HEK293T (cell line): ENCODE measurements at regions not wholly inside any gene's neighbourhood (a gene's known extent, or its start where the extent isn't known, plus 50 kb on each side); places are given as distances from the start of the nearest gene placed in this dataset.
"Not testable (repeated sequence)": the region's sequence is repeated elsewhere in the genome, so short reads cannot be mapped to it uniquely, and the experiment has no call there.

ENCODE experiments used
- CTCF ChIA-PET: fragments of 350-600 bp; formaldehyde crosslinking; extraction: SDS; loops from one replicate; lab custom pipeline; 2021; ENCODE audit warnings: antibody characterized with exemption, inconsistent platforms; lab: Yijun Ruan, JAX
- POLR2A ChIA-PET: fragments of 350-600 bp; formaldehyde crosslinking; extraction: SDS; loops from one replicate; lab custom pipeline; 2020; ENCODE audit warnings: antibody characterized with exemption, inconsistent platforms; lab: Yijun Ruan, JAX
- DNase-seq: peaks from one replicate; pipeline ENCODE4 v3.0.0; 2012; ENCODE audit warnings: mixed read lengths; ENCODE audit errors: extremely low spot score
- ARNT ChIP-seq: fragments of 450-650 bp; IDR thresholded peaks from 2 replicates; pipeline ENCODE4 v1.6.1; 2017; ENCODE audit warnings: mild to moderate bottlenecking
- BHLHE40 ChIP-seq: fragments of 450-650 bp; IDR thresholded peaks from 2 replicates; pipeline ENCODE4 v1.6.1; 2016; ENCODE audit warnings: mild to moderate bottlenecking, moderate library complexity, borderline replicate concordance
- CTBP1 ChIP-seq: fragments of 450-650 bp; IDR thresholded peaks from 2 replicates; pipeline ENCODE4 v1.6.1; 2016; ENCODE audit warnings: borderline replicate concordance
- ELF4 ChIP-seq: fragments of 450-650 bp; IDR thresholded peaks from 2 replicates; pipeline ENCODE4 v1.6.1; 2017; ENCODE audit warnings: antibody characterized with exemption
- FOXA1 ChIP-seq: fragments of 450-650 bp; IDR thresholded peaks from 2 replicates; pipeline ENCODE4 v1.6.1; 2016; ENCODE audit warnings: mild to moderate bottlenecking
- FOXK2 ChIP-seq: fragments of 450-650 bp; IDR thresholded peaks from 2 replicates; pipeline ENCODE4 v1.6.1; 2016; ENCODE audit warnings: mild to moderate bottlenecking
- FOXM1 ChIP-seq: fragments of 450-650 bp; IDR thresholded peaks from 2 replicates; pipeline ENCODE4 v1.6.1; 2017; ENCODE audit warnings: mild to moderate bottlenecking, borderline replicate concordance
- HDGF ChIP-seq: fragments of 450-650 bp; IDR thresholded peaks from 2 replicates; pipeline ENCODE4 v1.6.1; 2017; ENCODE audit warnings: antibody characterized with exemption, borderline replicate concordance
- L3MBTL2 ChIP-seq: fragments of 450-650 bp; conservative IDR thresholded peaks from 2 replicates; pipeline ENCODE4 v1.6.1; 2016; ENCODE audit warnings: mild to moderate bottlenecking
- LEF1 ChIP-seq: fragments of 450-650 bp; IDR thresholded peaks from 2 replicates; pipeline ENCODE4 v1.6.1; 2017; ENCODE audit warnings: mild to moderate bottlenecking, borderline replicate concordance
- NFRKB ChIP-seq: fragments of 450-650 bp; IDR thresholded peaks from 2 replicates; pipeline ENCODE4 v1.6.1; 2016; ENCODE audit warnings: mild to moderate bottlenecking, moderate library complexity
- SP1 ChIP-seq: fragments of 450-650 bp; IDR thresholded peaks from 2 replicates; pipeline ENCODE4 v1.6.1; 2017
- SUZ12 ChIP-seq: fragments of 450-650 bp; IDR thresholded peaks from 2 replicates; pipeline ENCODE4 v1.6.1; 2016; ENCODE audit warnings: mild to moderate bottlenecking
- TARDBP ChIP-seq: fragments of 450-650 bp; IDR thresholded peaks from 2 replicates; pipeline ENCODE4 v1.6.1; 2016
- ZNF384 ChIP-seq: fragments of 450-650 bp; IDR thresholded peaks from 2 replicates; pipeline ENCODE4 v1.6.1; 2016
- TF ChIP-seq, protein P1 (sequence below): fragments of 450-650 bp; IDR thresholded peaks from 2 replicates; pipeline ENCODE4 v1.6.1; 2016

DNA sequence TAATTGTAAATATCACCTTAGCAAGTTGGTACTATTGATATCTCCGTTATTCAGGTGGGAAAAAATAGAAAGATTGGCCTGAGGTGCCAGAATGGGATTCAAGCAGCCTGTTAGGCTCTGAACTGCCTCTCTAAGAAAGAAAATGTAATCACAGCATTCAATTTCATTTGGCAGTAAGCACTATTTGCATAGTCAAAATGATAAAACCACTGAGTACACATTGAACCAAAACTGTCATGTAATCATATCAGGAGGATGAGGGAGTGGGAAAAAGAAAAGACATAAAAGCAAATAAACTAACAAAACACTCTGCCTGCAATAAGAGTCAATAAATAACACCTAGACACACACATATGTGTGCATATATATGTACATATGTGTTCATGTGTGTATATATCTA lies 103.9 kb upstream of the TACR1 start:
- CTCF ChIA-PET = no interaction called here
- DNase-seq = no peak
- TF ChIP-seq SP1 (no peak), ARNT (no peak), ZNF384 (no peak), HDGF (no peak), LEF1 (no peak), FOXK2 (no peak), FOXM1 (no peak), L3MBTL2 (no peak), ELF4 (no peak), FOXA1 (no peak), SUZ12 (no peak), BHLHE40 (no peak), TARDBP (no peak), CTBP1 (no peak), NFRKB (no peak)
- TF ChIP-seq, protein P1, sequence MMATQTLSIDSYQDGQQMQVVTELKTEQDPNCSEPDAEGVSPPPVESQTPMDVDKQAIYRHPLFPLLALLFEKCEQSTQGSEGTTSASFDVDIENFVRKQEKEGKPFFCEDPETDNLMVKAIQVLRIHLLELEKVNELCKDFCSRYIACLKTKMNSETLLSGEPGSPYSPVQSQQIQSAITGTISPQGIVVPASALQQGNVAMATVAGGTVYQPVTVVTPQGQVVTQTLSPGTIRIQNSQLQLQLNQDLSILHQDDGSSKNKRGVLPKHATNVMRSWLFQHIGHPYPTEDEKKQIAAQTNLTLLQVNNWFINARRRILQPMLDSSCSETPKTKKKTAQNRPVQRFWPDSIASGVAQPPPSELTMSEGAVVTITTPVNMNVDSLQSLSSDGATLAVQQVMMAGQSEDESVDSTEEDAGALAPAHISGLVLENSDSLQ = no peak
- POLR2A ChIA-PET = no interaction called here

DNA sequence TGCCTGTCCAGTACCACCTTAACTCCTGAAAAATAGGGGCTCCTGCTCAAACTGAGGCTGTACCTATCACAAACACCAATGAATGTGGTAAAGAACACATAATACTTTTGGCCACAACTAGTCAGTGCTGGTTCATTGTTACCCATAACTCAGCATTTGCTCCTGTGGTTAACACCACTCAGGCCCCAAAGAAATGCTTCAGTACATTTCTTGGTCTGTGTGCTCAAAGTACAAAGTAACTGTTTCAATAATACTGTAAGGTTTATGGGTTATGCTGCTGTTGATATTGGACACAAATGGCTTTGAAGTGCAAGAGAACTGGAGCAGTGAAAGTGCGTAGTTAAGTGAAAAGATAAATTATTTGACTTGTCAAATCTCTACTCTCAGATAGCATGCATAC lies 95.0 kb upstream of the TACR1 start:
- ChIA-PET CTCF (no interaction called here), POLR2A (no interaction called here)
- DNase-seq = no peak
- no peak for TF ChIP-seq LEF1
- no peak for TF ChIP-seq BHLHE40
- no peak for TF ChIP-seq CTBP1
- TF ChIP-seq SUZ12 = no peak
- TF ChIP-seq ELF4 = no peak
- TF ChIP-seq HDGF = no peak

DNA sequence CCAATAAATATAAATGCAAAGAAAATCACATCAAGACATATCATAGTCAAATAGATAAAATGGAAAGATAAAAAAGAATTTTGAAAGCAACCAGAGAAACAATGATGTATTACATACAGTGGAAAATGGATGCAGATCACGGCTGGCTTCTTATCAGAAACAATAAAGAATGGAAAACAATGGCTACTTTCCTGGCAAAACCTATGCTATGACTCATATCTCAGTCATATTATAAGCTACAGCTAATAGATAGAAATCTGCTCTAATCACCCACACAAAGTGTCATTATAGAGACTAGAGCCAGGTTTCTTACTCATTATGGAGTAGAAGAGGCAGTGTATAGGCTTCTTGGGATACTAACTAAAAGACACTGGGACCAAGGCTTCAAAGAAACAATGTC lies 93.5 kb upstream of the TACR1 start:
- no peak for TF ChIP-seq TARDBP
- no peak for TF ChIP-seq ZNF384
- no peak for TF ChIP-seq FOXM1
- no peak for TF ChIP-seq SUZ12
- TF ChIP-seq FOXK2 = no peak
- TF ChIP-seq LEF1 = no peak
- TF ChIP-seq CTBP1 = no peak
- TF ChIP-seq HDGF = no peak
- TF ChIP-seq, protein P1 = no peak
- TF ChIP-seq L3MBTL2 = no peak
- no peak for DNase-seq
- ChIA-PET POLR2A (no interaction called here), CTCF (no interaction called here)

DNA sequence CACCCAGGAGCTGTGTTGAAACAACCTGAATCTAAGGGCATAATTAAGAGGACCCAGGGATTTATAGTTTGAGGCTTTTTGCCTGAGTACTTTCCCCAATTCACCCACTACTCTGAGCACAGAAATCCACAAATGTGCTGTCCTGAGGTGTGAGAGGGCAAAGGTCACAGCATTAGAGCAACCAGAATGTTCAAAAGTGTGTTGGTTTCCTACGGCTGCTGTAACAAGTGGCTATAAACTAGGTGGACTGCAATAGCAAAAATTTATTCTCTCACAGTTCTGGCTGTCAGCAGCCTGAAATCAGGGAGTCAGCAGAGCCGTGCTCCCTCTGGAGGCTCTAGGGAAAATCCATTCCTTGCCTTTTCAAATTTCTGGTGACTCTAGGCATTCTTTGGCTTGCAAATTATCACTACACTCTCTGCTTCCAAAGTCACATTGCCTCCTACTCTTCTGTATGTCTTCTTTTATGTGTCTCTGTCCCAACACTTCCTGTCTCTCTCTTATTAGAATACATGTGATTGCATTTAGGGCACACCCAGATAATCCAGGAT lies 91.4 kb upstream of the TACR1 start:
- TF ChIP-seq LEF1 (no peak), FOXM1 (no peak), L3MBTL2 (no peak), TARDBP (no peak), SP1 (no peak), FOXA1 (no peak), ARNT (no peak), NFRKB (no peak), FOXK2 (no peak), HDGF (no peak), ELF4 (no peak), CTBP1 (no peak), ZNF384 (no peak), BHLHE40 (no peak), SUZ12 (no peak)
- TF ChIP-seq, protein P1 = no peak
- ChIA-PET POLR2A (no interaction called here), CTCF (no interaction called here)
- DNase-seq = no peak

DNA sequence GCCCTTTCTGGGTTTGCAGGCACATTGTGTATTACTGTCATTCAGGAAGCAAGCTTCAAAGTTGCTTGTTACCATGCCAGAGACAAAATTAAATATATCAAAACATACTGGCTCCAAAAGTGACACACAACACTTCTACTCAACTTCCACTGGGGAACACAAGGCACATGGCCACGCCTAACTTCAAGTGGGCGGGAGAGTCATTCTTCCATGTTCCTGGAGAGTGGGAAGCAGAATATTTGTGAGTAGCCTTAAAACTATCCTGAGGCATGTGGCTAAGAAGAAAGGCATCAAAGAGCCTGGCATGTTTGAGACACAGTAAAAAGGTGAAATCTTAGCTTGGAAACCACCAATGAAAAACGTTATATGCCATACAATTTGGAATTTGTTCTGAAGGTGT lies 90.5 kb upstream of the TACR1 start:
- CTCF ChIA-PET = no interaction called here
- no peak for TF ChIP-seq FOXM1
- TF ChIP-seq CTBP1 = no peak
- TF ChIP-seq FOXK2 = no peak
- no peak for TF ChIP-seq ELF4
- TF ChIP-seq, protein P1 = no peak
- no peak for TF ChIP-seq SP1
- no peak for TF ChIP-seq TARDBP
- no peak; the same call in 1 of the 2 replicates for TF ChIP-seq L3MBTL2
- TF ChIP-seq FOXA1 = no peak
- TF ChIP-seq BHLHE40 = no peak
- POLR2A ChIA-PET = no interaction called here
- DNase-seq = no peak

GRCh38 chr2:75289178-75289577 lies 89.9 kb upstream of the TACR1 start:
- CTCF ChIA-PET, DNase-seq, POLR2A ChIA-PET: not testable (repeated sequence)
